Natural killer cell (primary cell): ENCODE measurements at regions not wholly inside any gene's neighbourhood (a gene's known extent, or its start where the extent isn't known, plus 50 kb on each side); places are given as distances from the start of the nearest gene placed in this dataset.

Source experiments
- ATAC-seq, 3 donors: fragments of 150-1000 bp in 2 of 3; fragments of 200-7000 bp in 1 of 3; cut with Tn5 transposase; 1 replicate in 1 of 3; 2 replicates in 2 of 3; pipeline ENCODE4 v1.10.0; 2021; ENCODE audit warnings: mild to moderate bottlenecking in 2 of 3, moderate library complexity in 2 of 3
- DNase-seq, 2 donors: peaks; one replicate each; pipeline versions ENCODE4 v3.0.0 to v3.0.0-alpha.2; 2013 to 2021; ENCODE audit warnings: mixed read lengths in 1 of 2
- H3K27ac ChIP-seq: one replicate; pipeline ENCODE4 v1.5.1; 2013; ENCODE audit warnings: mild to moderate bottlenecking, low read length
- H3K27me3 ChIP-seq: one replicate; pipeline ENCODE4 v1.6.1; 2013; ENCODE audit warnings: low read length; ENCODE audit not compliant: control insufficient read depth, insufficient read depth
- H3K36me3 ChIP-seq: one replicate; pipeline ENCODE4 v1.6.1; 2013; ENCODE audit warnings: low read length; ENCODE audit not compliant: control insufficient read depth, insufficient read depth
- H3K4me1 ChIP-seq: one replicate; pipeline ENCODE4 v1.6.1; 2013; ENCODE audit warnings: low read length; ENCODE audit not compliant: control insufficient read depth, insufficient read depth
- H3K4me3 ChIP-seq: one replicate; pipeline ENCODE4 v1.5.1; 2013; ENCODE audit warnings: low read length
- H3K9me3 ChIP-seq: one replicate; pipeline ENCODE4 v1.6.1; 2013; ENCODE audit warnings: low read length; ENCODE audit not compliant: control insufficient read depth, insufficient read depth
- H3K27ac Mint-ChIP-seq, 2 donors: one replicate each; pipeline ENCODE4 v1.8.0; 2022; ENCODE audit warnings: mild to moderate bottlenecking in 2 of 2, mixed read lengths in 2 of 2, moderate library complexity in 1 of 2
- H3K27me3 Mint-ChIP-seq, 2 donors: one replicate each; pipeline ENCODE4 v1.8.0; 2022; ENCODE audit warnings: low read depth in 2 of 2, mixed read lengths in 2 of 2
- H3K36me3 Mint-ChIP-seq: one replicate; pipeline ENCODE4 v1.8.0; 2022; ENCODE audit warnings: mixed read lengths
- H3K4me1 Mint-ChIP-seq, 2 donors: one replicate each; pipeline ENCODE4 v1.8.0; 2022; ENCODE audit warnings: mixed read lengths in 2 of 2
- H3K4me3 Mint-ChIP-seq: one replicate; pipeline ENCODE4 v1.8.0; 2022; ENCODE audit warnings: mild to moderate bottlenecking, moderate library complexity, mixed read lengths
- H3K9me3 Mint-ChIP-seq, 2 donors: one replicate each; pipeline ENCODE4 v1.8.0; 2022; ENCODE audit warnings: mixed read lengths in 2 of 2
- WGBS: methylation state at CpG from one replicate; pipeline ENCODE4 v1.1.7; 2013; ENCODE audit warnings: missing lambda C conversion rate; ENCODE audit not compliant: insufficient coverage; 5-methylcytosine and 5-hydroxymethylcytosine counted together
- intact Hi-C: fragments of 100-400 bp; cut with micrococcal nuclease; formaldehyde crosslinking; loops from one replicate; pipeline ENCODE4 v1.14.2; 2022
- TF ChIP-seq, protein P1 (sequence below): fragments of 200-600 bp; IDR thresholded peaks from one replicate; pipeline ENCODE4 v1.8.0; 2022; ENCODE audit warnings: antibody characterized with exemption

DNA sequence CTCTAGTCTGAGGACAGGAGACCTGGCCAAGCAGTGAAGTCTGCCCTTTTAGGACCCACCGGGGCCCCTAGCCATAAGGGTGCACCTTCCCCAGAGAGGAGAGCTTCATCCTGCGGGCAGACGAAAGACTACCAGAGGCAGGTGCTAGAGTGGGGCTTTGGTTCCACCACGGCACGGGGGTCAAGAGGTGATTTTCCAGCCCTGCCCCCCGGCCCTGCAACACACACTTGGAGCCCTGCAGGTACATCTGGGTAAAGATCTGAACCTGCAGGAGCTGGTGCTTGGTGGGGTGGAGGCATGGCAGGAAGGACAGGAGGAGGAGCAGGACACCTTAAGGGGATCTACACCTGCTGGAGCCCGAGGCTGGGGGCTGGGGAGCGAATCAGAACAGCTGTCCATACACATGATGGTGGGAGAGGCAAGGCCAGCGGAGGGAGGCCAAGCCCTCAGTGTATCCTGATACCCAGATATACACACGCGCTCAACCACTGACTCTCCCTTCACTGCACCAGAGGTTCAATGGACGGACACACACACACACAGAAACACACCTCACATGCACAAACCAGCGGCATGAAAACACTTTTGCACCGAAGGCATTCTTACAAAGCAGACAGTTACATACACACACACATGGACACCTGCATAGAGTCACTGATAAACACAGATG is 98.4 kb upstream of the MVB12B start:
- ATAC-seq, result no peak
- Histone ChIP-seq H3K4me3 (no peak overlapping the region), H3K36me3 (no peaks in the 10 kb centered on the region), H3K4me1 (no peaks in the 10 kb centered on the region), H3K27me3 (peaks cover 2% of the 10 kb centered on the region), H3K27ac (no peak overlapping the region), H3K9me3 (no peaks in the 10 kb centered on the region)
- WGBS, result 89% methylated on average over 14 of the region's 14 CpGs
- no peaks in the 10 kb centered on the region for H3K36me3 Mint-ChIP-seq
- intact Hi-C loops, result loop anchor here (1.0 to 5.0 kb wide), 3 partner anchors 264 to 820 kb away; no protein-coding TSS in a partner anchor
- H3K27ac Mint-ChIP-seq, result no peak overlapping the region
- TF ChIP-seq, protein P1, sequence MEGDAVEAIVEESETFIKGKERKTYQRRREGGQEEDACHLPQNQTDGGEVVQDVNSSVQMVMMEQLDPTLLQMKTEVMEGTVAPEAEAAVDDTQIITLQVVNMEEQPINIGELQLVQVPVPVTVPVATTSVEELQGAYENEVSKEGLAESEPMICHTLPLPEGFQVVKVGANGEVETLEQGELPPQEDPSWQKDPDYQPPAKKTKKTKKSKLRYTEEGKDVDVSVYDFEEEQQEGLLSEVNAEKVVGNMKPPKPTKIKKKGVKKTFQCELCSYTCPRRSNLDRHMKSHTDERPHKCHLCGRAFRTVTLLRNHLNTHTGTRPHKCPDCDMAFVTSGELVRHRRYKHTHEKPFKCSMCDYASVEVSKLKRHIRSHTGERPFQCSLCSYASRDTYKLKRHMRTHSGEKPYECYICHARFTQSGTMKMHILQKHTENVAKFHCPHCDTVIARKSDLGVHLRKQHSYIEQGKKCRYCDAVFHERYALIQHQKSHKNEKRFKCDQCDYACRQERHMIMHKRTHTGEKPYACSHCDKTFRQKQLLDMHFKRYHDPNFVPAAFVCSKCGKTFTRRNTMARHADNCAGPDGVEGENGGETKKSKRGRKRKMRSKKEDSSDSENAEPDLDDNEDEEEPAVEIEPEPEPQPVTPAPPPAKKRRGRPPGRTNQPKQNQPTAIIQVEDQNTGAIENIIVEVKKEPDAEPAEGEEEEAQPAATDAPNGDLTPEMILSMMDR, result no peak
- H3K4me3 Mint-ChIP-seq, result no peak overlapping the region
- no peaks in the 10 kb centered on the region for H3K9me3 Mint-ChIP-seq
- peaks cover 0 to 5% of the 10 kb centered on the region in 2 donors for H3K4me1 Mint-ChIP-seq
- no peak for DNase-seq
- H3K27me3 Mint-ChIP-seq, result peaks cover 19 to 36% of the 10 kb centered on the region in 2 donors

DNA sequence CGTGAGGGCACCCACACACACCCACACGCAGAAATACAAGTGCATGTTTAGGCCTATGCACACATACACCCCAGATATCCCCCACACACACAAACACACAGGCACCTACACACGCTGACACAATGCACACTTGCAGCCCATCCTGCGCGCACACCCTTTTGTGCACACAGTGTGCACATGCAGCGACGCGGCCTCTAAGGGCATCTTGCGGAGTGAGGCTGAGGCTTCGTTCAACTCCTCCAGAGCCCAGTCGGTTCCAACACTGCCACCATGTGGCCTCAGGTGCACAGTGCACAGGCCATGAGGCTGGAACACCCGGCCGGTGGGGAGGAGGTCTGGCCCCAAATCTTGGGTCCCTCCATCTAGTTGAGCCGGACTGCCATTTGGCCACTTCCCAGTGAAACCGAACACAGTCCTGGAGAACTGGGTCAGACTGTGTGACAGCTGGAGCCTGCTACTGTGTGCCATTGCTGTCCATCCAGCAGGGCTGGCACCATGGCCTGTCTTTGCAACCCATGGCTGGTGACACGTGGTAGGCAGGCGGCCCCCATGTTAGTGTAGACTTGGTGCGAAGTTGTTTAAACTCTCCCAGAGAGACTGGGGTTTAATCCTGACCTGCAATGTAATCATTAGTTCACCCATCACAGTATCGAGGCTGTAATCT is 97.7 kb upstream of the MVB12B start:
- peak; percentile 48 to 78 for DNase-seq
- Mint-ChIP-seq H3K36me3 (no peaks in the 10 kb centered on the region), H3K27ac (no peak overlapping the region)

DNA sequence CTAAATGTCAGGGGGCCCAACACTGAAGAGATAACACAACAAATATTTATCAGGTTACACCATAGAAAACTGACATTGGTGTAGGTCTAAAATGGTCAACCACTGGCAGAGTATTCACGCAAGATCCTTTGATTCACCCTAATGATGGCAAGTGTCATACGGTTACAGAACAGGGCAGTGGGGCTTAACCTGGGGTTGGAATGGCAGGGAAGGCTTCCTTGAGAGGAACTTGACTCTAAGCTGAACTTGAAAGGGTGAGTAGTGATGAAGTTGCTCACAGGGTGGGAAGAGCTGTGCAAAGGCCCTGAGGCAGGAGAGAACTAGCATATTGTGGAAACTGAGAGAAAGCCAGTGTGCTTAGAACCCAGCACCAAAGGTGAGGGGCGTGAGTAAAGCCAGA is 97.1 kb upstream of the MVB12B start:
- Histone ChIP-seq H3K36me3 (no peaks in the 10 kb centered on the region), H3K27ac (no peak overlapping the region), H3K4me1 (no peaks in the 10 kb centered on the region), H3K9me3 (no peaks in the 10 kb centered on the region), H3K4me3 (no peak overlapping the region), H3K27me3 (peaks cover 2% of the 10 kb centered on the region)
- TF ChIP-seq, protein P1, result no peak
- WGBS, result 81% methylated on average over 3 of the region's 3 CpGs
- DNase-seq, result no peak
- H3K4me1 Mint-ChIP-seq, result peaks cover 0 to 5% of the 10 kb centered on the region in 2 donors
- H3K27ac Mint-ChIP-seq, result no peak overlapping the region
- intact Hi-C loops, result loop anchor here (2.0 to 5.0 kb wide), 2 partner anchors 263 to 671 kb away; no protein-coding TSS in a partner anchor
- no peak for ATAC-seq
- no peak overlapping the region for H3K4me3 Mint-ChIP-seq
- peaks cover 9 to 26% of the 10 kb centered on the region in 2 donors for H3K27me3 Mint-ChIP-seq
- no peaks in the 10 kb centered on the region for H3K36me3 Mint-ChIP-seq
- no peaks in the 10 kb centered on the region for H3K9me3 Mint-ChIP-seq

More for the DNA sequence above, 97.7 kb upstream of the MVB12B start:
- Histone ChIP-seq H3K27ac (no peak overlapping the region), H3K27me3 (peaks cover 2% of the 10 kb centered on the region), H3K4me3 (no peak overlapping the region), H3K4me1 (no peaks in the 10 kb centered on the region), H3K36me3 (no peaks in the 10 kb centered on the region), H3K9me3 (no peaks in the 10 kb centered on the region)
- ATAC-seq, result peak; percentile 82 to 97 (median 86)
- Mint-ChIP-seq H3K9me3 (no peaks in the 10 kb centered on the region), H3K27me3 (peaks cover 15 to 32% of the 10 kb centered on the region in 2 donors), H3K4me1 (peaks cover 0 to 5% of the 10 kb centered on the region in 2 donors), H3K4me3 (no peak overlapping the region)
- 36% methylated on average over 19 of the region's 19 CpGs for WGBS
- intact Hi-C loops, result loop anchor here (1.0 to 5.0 kb wide), 3 partner anchors 263 to 821 kb away; no protein-coding TSS in a partner anchor
- TF ChIP-seq, protein P1, result peak; percentile 84
